ENCODE measurements at regions not wholly inside any gene's neighbourhood (a gene's known extent, or its start where the extent isn't known, plus 50 kb on each side); places are given as distances from the start of the nearest gene placed in this dataset.

DNA sequence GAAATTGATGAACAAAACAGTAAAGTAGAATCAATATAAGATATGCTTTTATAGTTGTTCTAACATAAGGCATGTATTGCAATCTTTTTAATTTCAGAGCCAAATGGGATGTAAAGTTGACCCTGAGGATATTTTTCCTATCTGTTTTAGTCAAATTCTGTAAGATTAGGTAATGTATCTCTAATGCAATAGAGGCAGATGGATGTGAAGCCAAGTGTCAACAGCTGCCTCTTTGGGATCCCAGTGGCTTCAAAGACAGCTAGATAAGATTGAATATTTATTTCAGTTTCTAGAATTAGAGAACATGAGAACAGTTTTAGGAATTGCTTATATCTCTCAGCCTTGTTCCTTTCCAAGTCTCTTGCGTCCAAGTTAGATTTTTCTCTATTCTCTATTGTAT is 208.3 kb downstream of the DNAJB9 start:
- CTCF ChIA-PET, result no interaction called here
- Mint-ChIP-seq H3K27me3 (ENCODE audit: unreplicated experiment) (peaks cover 12% of the 10 kb centered on the region), H3K4me1 (ENCODE audit: low read depth, unreplicated experiment) (no peaks in the 10 kb centered on the region), H3K4me3 (ENCODE audit: low read depth, unreplicated experiment) (no peak overlapping the region), H3K27ac (ENCODE audit: unreplicated experiment) (no peak overlapping the region), H3K36me3 (ENCODE audit: insufficient read depth, unreplicated experiment) (no peaks in the 10 kb centered on the region), H3K9me3 (ENCODE audit: low read depth, unreplicated experiment) (no peaks in the 10 kb centered on the region)
- BruUV-seq (replicated peaks), result no TSS peak
- TF ChIP-seq, protein P1, sequence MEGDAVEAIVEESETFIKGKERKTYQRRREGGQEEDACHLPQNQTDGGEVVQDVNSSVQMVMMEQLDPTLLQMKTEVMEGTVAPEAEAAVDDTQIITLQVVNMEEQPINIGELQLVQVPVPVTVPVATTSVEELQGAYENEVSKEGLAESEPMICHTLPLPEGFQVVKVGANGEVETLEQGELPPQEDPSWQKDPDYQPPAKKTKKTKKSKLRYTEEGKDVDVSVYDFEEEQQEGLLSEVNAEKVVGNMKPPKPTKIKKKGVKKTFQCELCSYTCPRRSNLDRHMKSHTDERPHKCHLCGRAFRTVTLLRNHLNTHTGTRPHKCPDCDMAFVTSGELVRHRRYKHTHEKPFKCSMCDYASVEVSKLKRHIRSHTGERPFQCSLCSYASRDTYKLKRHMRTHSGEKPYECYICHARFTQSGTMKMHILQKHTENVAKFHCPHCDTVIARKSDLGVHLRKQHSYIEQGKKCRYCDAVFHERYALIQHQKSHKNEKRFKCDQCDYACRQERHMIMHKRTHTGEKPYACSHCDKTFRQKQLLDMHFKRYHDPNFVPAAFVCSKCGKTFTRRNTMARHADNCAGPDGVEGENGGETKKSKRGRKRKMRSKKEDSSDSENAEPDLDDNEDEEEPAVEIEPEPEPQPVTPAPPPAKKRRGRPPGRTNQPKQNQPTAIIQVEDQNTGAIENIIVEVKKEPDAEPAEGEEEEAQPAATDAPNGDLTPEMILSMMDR (IDR thresholded peaks at IDR 0.05; ENCODE audit: unreplicated experiment), result no peak
- DNase-seq, result no peak
- intact Hi-C loops (cut with micrococcal nuclease; ENCODE audit: unreplicated experiment), result no loop called here

DNA sequence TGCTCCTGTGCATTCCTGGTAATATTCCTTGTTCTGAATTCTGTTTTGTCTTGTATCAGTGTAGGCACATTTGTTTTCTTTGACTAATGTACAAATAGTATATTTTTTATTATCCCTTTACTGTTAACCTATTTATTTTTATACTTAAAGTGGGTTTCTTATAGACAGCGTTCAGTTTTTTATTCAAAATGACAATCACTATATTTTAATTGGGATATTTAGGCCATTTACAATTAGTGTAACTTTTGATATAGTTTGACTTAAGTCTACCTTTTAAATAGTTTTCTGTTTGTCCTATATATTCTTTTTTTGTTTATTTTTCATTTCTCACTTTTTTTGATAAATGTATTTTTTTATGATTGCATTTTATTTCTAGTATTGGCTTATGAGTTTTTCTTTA is 219.8 kb downstream of the DNAJB9 start:
- intact Hi-C loops (cut with micrococcal nuclease; ENCODE audit: unreplicated experiment), result no loop called here
- TF ChIP-seq, protein P1 (IDR thresholded peaks at IDR 0.05; ENCODE audit: unreplicated experiment), result no peak
- H3K9me3 Mint-ChIP-seq (ENCODE audit: low read depth, unreplicated experiment), result peaks cover 2% of the 10 kb centered on the region
- CTCF ChIA-PET, result no interaction called here
- no peak overlapping the region for H3K4me3 Mint-ChIP-seq (ENCODE audit: low read depth, unreplicated experiment)
- H3K27me3 Mint-ChIP-seq (ENCODE audit: unreplicated experiment), result peaks cover 11% of the 10 kb centered on the region
- H3K36me3 Mint-ChIP-seq (ENCODE audit: insufficient read depth, unreplicated experiment), result no peaks in the 10 kb centered on the region
- BruUV-seq (replicated peaks), result no TSS peak
- no peak for DNase-seq
- H3K4me1 Mint-ChIP-seq (ENCODE audit: low read depth, unreplicated experiment), result no peaks in the 10 kb centered on the region
- no peak overlapping the region for H3K27ac Mint-ChIP-seq (ENCODE audit: unreplicated experiment)

DNA sequence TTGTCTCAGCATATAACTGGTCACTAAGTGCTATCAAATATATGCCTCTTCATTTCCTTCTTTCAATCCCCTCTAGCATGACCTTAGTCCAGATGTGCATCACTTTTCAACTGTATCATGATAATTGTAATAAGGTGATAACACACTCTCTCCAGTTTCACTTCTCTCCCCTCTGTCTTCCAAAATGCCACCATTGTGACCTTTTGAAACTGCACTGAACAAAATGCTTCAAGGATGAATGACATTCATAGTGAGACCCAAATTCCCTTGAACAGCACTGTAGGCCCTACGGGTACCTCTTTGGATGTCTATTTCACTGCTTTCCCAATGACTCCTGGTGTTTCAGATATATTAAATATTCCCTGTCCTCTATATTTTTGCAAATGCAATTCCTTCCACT is 224.8 kb downstream of the DNAJB9 start:
- CTCF ChIA-PET, result no interaction called here
- no peak overlapping the region for H3K4me3 Mint-ChIP-seq (ENCODE audit: low read depth, unreplicated experiment)
- H3K36me3 Mint-ChIP-seq (ENCODE audit: insufficient read depth, unreplicated experiment), result no peaks in the 10 kb centered on the region
- intact Hi-C loops (cut with micrococcal nuclease; ENCODE audit: unreplicated experiment), result no loop called here
- no peaks in the 10 kb centered on the region for H3K4me1 Mint-ChIP-seq (ENCODE audit: low read depth, unreplicated experiment)
- H3K27ac Mint-ChIP-seq (ENCODE audit: unreplicated experiment), result no peak overlapping the region
- H3K9me3 Mint-ChIP-seq (ENCODE audit: low read depth, unreplicated experiment), result peaks cover 2% of the 10 kb centered on the region
- no TSS peak for BruUV-seq (replicated peaks)
- H3K27me3 Mint-ChIP-seq (ENCODE audit: unreplicated experiment), result peaks cover 39% of the 10 kb centered on the region
- DNase-seq, result no peak
- TF ChIP-seq, protein P1 (IDR thresholded peaks at IDR 0.05; ENCODE audit: unreplicated experiment), result no peak

DNA sequence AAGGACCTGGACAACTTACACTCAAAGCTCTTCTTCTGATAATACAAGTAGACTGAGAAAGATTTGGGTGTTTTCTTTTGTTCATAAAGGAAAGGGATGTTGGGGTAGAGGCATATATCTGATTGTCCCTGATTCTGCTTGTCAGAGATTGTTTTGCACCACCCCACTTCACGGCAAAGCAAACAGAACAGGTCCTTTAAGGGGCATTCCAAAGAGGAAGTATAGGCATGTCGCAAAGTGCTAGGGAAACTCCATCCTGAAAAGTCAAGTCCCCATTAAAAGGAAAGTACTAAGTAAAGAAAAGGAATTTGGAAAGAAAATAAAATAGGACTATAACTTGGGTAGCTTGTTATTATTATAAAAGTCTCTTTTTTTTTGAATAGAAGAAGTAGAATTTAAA is 233.0 kb downstream of the DNAJB9 start:
- H3K9me3 Mint-ChIP-seq (ENCODE audit: low read depth, unreplicated experiment), result no peaks in the 10 kb centered on the region
- DNase-seq, result no peak
- H3K4me3 Mint-ChIP-seq (ENCODE audit: low read depth, unreplicated experiment), result no peak overlapping the region
- no peaks in the 10 kb centered on the region for H3K36me3 Mint-ChIP-seq (ENCODE audit: insufficient read depth, unreplicated experiment)
- peaks cover 45% of the 10 kb centered on the region for H3K27me3 Mint-ChIP-seq (ENCODE audit: unreplicated experiment)
- no TSS peak for BruUV-seq (replicated peaks)
- CTCF ChIA-PET, result no interaction called here
- no peaks in the 10 kb centered on the region for H3K4me1 Mint-ChIP-seq (ENCODE audit: low read depth, unreplicated experiment)
- TF ChIP-seq, protein P1 (IDR thresholded peaks at IDR 0.05; ENCODE audit: unreplicated experiment), result no peak
- intact Hi-C loops (cut with micrococcal nuclease; ENCODE audit: unreplicated experiment), result no loop called here
- no peak overlapping the region for H3K27ac Mint-ChIP-seq (ENCODE audit: unreplicated experiment)
